NCI-H1436 treated with DMSO at 0.1 percent for 48 hours (cell line): ENCODE measurements at regions not wholly inside any gene's neighbourhood (a gene's known extent, or its start where the extent isn't known, plus 50 kb on each side); places are given as distances from the start of the nearest gene placed in this dataset.

Source experiments
- DNase-seq: peaks from one replicate; lab custom pipeline; 2025; lab: John Stamatoyannopoulos, UW

DNA sequence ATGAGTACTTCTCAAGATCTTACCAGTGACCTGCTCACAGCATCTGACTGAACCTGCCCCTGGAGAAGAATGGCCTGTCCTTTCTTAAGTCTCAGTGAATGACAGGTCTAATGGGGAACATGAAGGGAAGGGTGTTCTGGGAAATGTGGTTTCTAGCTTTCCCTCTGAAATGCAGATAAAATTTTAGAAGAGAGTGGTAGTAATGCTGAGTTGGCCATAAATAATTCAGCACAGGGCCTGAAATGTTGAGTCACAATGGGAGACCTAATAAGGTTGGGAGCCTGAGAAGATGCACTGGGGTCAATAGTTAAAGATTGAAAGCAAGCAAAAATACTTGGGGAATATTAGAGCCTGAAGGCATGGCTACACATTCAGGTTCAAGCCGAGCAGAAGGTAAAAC is 214.9 kb upstream of the ARHGAP24 start:
- DNase-seq, result no peak

DNA sequence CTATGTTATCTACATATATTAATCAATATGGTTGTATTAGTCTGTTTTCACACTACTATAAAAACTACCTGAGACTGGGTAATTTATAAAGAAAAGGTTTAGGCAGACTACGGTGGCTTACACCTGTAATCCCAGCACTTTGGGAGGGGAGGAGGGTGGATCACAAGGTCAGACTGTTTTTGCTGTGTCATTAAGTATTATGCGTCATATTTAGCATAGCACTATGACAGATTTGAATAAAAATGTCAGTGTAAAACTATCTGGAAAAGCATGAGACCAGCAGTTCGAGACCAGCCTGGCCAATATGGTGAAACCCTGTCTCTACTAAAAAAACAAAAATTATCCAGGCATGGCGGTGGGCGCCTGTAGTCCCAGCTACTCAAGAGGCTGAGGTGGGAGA is 209.7 kb upstream of the ARHGAP24 start:
- DNase-seq, result no peak

DNA sequence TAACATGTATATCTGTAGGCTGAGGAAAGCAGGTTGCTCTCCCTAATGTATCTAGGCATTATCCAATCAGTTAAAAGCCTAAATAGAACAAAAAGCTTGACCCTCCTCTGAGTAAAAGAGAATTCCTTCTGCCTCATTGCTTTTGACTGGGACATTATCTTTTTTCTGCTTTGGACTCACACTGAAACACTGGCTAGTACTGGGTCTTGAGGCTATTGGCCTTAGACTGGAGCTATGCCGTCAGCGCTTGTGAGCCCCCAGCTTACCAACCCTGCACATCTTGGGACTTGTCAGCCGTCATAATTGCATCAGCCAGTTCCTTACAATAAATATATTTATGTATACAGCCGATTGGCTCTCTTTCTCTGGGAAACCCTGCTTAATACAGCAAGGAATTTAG is 206.8 kb upstream of the ARHGAP24 start:
- no peak for DNase-seq

DNA sequence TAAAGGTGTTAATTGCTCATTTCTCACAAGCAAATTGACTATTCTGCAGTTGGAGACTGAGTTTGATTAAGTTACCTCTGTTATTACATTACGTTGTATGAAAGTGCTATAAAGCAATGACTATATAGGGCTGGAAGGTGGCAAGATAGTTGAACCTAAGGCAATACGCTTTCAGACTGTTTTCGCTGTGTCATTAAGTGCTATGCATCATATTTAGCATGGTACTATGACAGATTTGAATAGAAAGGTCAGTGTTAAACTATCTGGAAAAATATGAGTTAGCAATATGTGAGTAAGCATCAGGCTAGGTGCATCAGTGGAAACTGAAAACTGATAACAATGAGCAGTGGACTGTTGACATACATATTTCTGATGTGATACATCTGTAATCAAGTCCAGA is 206.0 kb upstream of the ARHGAP24 start:
- no peak for DNase-seq

DNA sequence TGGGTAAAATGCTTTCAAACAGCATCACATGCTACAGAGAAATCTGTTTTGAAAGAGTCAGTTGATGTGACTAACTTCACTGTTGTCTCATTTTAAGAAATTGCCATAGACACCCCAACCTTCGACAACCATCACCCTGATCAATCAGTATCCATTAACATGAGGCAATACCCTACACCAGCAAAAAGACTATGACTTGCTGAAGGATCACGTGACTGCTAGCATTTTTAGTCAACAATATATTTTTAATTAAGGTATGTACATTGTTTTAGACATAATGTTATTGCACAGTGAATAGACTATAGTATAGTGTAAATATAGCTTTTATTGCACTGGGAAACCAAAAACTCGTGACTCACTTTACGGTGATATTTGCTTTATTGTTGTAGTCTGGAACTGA is 200.0 kb upstream of the ARHGAP24 start:
- DNase-seq, result no peak

DNA sequence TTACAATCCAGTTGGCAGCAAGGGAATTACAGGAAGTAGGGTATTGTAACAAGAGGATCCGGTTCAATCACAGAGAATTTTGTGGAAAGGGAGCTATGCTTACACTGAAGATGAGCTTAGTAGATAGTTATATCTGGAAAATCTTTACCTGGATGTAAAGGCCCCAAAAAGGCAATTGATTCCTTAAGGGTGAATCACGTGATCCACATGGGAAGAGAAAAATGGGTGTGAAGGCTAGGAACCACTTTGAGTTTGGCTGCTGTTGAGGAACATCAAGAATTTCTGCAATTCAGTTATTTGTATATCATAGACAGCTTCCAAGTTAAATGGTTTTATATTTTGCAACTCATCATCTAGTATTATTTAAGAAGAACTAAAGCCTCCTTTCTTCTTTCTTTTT is 194.0 kb upstream of the ARHGAP24 start:
- no peak for DNase-seq

DNA sequence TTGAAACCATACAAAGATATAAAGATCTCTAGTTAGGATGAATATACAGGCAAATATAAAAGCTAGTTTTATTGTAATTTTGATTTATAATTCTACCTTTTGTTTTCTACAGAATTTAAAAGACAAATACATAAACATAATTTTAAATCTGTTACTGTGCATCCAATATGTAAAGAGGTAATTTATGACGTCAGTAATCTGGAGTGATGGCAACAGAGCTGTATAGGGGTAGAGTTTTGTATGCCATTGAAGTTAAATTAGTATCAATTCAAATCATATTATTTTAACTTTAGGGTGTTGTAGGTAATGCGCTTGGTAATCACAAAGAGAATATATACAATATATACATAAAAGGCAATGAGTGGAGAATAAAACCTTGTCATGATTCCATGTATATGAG is 183.7 kb upstream of the ARHGAP24 start:
- DNase-seq, result no peak

DNA sequence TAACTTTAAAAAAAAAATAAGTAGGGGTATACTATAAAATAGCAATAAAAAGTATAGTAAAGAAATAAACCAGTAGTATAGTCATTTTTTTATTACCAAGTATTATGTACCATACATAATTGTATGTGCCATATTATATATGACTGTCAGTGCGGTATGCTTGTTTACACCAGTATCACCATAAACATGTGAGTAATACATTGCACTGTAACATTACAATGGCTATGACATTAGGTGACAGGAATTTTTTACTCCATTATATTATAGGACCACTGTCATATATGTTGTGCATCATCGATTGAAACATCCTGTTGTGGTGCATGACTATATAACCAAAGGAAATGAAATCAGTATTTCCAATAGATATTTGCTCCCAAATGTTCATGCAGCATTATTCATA is 176.9 kb upstream of the ARHGAP24 start:
- no peak for DNase-seq

DNA sequence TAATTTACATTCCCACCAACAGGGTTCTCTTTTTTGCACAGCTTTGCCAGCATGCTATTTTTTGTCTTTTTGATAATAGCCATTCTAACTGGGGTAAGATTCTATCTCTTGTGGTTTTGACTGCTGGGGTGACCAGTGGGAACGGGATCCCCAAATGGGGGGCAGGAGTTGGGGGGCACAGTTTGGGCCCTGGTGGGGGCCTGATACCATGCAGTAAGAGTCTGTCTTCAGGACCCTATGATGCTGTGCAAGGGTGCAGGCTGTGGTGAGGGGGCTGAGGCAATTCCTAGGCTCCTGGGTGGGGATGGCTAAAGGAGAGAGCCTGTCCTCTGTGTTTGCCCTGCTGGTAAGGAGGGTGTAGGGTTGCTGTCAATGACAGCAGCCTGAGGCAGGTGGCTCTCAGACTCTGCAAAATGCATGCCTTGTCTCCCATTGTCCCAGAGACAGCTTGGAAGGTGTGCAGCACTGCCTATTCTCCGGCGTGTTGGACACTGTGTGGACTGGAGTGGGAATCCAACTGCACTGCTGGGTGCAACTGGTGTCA is 172.7 kb upstream of the ARHGAP24 start:
- no peak for DNase-seq

DNA sequence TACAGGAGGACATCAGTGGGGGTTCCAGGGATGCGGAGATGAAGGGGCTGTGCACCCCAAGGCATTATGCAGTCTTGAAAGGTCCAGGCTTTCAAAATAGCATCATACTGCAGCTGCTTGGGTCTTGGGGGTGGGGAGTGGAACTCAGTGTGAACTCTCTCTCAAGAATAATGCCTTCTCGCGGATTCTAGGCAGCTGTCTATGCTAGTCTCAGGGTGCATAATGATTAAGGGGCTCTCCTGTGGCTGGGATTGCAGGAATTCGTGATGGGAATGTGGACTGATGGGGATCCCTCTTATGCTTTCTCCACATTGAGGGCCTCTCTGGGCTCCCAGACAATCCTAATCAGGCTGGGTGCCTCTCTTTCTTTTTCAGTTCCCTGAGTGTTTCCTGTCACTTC is 172.2 kb upstream of the ARHGAP24 start:
- DNase-seq, result no peak

DNA sequence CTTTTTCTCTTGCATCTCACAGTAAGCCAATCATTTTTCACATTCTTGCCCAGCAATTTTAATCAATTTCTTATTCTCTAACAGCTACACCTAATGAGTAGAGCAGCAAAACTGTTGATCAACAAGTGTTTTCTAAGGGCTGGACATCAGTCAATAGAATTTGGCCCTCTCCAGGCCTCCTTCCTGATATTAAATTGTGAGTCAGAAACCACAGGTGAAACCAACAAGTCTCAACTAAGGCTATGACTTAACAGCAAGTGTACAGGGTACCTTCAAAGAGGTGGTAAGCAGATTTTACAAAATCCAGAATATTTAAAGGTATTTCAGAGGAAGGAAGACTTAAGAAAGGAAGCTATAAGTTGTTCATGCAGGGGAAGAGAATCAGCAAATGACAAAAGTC is 156.5 kb upstream of the ARHGAP24 start:
- no peak for DNase-seq

DNA sequence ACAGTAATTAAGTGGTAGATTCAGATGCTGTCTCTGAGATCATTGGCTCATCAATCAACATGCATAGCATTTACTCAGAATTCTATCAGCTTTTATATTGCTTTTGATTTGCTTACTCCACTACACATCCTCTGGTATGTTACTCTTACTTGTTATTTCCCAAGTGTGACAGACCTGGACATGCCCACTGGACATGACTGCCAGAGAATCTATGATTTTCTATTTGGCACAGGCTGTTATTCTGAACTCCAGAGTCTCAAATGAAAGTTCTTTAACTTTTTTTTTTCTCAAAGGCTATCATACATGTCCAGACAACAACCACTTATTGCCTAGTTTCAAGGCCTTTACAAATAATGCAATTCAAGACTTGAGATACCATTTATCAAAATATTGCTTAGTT is 116.1 kb upstream of the ARHGAP24 start:
- no peak for DNase-seq

DNA sequence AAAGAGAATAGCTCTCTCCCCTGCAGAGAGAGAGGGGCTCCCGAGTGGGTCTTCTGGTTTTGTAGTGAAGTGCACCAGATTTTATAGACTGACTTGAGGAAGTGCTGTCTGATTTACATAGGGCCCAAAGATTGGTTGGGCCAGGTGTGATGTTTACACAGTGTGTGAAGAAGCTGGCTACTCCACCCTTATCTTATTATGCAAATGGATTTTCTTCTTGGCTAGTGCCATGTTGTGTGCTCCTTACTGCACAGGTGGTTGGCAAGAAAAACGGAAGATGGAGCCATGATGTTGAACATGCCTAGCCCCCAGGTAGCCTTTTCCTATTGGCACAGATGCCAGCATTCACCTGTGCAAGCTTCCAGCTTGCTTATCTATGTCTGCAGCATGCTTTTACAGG is 112.4 kb upstream of the ARHGAP24 start:
- DNase-seq, result no peak

DNA sequence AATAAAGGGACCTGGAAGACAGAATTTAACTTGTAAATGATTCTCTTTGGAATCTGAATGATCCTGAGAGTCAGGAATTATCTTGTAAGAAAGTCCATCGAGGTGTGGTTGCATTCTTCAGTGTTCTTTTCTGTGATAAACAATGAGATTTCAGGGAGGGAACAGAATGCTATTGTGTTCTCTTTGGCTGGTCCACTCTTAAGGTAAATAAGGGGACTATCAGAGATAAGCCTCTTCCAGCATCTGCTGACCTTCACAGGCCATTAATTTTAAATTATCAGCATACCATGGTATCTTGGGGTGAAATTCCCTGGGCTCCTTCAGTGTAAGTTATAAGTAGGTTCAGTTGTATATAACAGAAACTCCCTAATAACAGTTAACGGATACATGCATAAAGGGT is 107.1 kb upstream of the ARHGAP24 start:
- DNase-seq, result no peak

DNA sequence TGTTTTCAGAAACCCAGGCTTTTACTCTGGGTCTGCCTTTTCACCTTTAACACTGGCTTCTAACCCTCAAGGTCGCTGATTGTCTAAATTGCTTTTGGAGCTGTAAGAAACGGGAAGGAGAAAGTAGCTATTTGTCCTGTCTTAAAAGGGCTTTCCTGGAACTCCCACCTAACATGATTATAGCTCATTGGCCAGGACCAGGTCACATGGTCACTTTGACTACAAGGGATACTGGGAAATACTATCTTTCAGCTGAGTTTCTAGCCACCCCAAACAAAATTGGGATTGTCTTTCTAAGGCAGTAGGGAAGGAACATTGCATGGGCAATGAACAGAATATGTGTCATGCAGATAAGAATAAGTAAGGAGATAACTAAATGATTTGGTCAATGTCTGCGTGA is 106.7 kb upstream of the ARHGAP24 start:
- no peak for DNase-seq

DNA sequence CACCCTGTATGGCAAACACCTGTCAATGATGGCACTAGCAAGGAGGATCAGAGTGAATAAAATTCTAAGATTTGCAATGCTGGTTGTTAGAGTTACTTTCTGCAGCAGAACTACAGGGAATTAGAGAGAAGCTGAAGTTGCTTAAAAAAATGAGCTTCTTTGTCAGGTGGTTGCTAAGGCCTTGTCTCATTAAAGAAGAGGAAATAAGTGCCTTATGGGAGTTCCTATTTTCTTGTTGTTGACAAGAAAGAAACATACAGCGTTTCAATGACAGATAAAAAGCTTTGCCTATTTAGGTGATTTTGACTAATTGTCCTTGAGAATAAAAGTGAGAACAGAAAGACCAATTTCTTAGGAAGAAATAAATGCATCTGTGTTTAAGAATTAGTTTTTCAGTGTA is 106.0 kb upstream of the ARHGAP24 start:
- DNase-seq, result no peak

DNA sequence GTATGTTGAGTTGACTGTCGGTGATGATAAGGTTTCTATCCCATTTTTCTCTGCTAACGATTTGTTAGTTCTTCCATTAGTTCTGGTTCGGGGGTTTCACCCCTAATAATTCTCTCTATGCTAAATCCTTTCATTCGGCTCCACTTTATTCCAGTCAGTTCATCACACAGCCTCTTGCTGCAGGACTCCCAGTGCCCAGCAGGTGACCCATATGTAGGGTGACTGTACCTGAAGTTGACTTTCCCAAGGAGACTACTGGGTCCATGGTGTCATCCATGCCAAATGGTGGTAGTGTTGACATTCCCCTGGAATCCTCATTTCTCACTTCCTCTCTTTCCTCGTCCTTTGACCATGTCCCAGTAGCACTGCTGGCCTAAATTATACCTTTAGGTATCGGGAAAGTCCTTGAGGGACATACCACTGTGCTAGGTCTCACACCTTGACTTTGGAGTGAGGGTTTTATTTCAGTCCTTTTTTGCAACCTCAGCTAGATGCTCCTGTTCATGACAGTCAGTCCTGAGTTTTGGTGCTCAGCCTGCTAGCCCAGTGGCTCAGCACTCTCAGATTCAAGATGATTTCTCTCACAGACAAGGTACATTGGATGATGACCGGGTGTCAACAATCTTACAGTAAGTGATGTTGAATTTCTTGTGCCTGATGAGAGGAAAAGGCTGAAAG is 105.1 kb upstream of the ARHGAP24 start:
- no peak for DNase-seq

DNA sequence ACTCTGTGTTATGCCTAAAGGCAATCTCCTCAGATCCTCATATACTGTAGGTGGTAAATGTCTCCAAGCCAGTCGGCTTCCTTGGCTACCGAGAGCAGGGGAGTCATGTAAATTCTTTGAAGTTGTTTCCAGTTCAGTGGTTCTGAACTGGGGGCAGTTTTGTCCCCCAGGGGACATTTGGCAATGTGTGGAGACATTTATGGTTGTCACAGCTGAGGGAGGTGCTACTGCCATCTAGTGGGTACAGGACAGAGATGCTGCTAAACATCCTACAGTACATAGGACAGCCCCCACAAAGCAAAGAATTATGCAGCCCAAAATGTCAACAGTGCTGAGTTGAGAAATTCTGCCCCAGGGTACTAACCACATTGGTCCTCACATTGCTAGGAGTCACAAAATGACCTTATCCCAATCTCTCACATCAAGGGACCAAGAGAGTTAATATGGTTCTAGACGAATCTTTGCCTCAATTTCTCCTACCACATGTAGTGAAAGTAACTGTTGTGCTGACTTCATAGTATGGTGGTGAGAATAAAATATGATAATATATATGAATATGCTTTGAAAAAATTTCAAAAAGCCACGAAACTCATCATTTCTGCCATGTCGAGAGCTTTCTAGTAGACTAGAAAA is 104.4 kb upstream of the ARHGAP24 start:
- DNase-seq, result peak; percentile 27

DNA sequence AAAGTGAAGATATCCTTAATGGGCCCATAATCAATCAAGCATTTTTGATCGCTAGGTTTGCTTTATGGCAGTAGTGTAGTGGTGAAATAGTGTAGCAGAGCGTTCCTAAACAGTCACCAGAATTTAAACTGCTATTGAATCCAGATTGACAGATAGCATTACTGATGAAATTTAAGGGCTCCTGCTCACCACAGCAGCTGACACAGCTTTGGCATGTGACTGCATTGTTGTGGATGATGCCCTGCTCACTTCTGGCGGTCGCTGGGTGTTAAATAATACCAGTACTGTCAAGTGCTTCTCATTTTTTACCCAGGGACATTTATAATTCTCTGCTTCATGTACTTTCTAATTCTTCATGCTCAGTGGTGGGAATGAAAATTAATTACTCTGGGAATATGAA is 102.0 kb upstream of the ARHGAP24 start:
- DNase-seq, result no peak

DNA sequence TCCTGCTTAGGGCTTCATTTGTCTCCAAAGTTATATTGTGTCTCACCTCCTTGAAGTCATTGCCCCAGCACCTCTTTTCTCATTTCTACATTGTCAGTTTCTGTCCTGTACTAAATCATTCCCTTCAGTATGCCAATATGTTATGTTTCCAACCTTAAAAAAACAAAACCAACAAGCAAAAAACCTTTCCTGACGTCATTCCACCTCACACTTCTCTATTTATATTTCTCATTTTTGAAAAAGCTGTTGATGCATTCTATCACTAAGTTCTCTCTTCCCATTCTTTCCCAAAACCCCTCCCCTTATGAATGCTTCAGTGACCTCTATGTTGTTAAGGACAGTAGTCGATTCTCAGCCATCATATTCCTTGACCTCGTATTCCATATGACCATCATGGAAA is 98.7 kb upstream of the ARHGAP24 start:
- DNase-seq, result no peak

DNA sequence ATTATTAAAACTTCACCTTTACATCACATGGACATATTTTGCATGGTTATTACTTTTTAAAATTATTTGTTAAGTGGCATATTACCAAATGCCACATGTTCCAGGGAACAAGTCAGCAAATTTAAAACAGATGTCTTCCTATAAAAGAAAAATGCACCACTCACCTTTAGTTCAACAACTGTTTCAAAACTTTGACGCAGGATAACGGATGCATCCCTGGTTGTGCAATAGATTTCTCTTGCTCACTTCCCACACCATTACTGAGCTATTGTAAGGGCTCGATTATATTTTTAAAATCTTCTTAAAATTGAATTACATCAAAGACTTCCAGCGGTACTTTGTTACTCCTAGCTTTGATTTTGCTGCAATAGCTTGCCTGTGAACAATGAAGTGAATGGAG is 93.0 kb upstream of the ARHGAP24 start:
- DNase-seq, result no peak

DNA sequence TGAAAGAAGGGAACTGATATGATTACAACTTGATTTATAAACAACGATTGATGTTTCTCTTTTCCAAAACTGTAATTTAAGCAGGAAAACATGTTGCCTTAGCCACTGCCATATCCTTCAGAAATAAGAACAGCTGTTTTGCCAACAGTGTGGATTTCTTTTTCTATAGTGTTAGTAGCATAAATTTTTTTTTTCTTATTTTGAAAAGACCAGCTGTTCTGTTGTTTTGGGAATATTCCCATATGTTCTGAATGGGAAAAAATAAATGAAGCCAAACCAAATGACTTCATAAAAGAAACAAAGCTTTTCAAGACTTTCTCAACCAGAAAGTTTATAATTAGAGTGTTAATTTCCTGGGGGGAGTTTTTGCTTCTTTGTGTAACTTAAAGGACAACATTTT is 83.9 kb upstream of the ARHGAP24 start:
- DNase-seq, result no peak

DNA sequence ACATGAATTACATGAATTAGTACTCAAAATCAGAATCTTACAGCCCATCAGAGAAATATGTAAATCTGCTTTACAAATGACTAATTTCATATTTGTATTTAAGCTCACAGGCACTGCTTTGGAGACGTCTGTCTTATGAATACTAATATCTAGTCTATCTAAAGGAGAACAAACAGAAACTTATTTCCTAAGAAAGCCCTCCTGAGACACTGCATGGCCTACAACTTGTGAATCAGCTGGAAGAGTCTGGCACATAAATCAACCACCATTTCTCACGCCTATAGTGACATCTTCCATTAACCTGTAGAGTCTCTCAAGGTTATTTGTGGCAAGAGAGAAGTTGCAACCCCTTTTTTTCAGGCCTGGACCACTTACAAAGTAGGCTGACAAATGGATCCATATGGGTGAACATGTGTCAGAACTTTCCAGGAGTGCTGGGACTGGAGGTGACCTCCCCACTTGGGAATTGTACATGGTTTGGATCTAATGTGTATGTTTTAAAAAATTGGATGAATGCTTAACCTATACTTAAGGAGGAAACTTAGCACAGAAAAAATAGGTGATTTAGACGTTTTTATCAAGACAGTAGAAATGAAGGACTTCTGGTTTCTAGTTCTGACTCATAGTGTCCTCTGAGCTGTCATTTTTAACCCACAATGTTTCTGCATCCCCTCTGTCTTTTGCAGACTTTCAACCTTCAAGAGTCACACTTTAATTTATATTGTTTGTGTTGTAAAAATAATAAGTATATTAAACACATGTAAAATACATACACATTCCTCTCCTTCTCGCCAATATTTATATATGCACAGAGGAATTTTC is 83.2 kb upstream of the ARHGAP24 start:
- no peak for DNase-seq
